ENCODE measurements at regions not wholly inside any gene's neighbourhood (a gene's known extent, or its start where the extent isn't known, plus 50 kb on each side); places are given as distances from the start of the nearest gene placed in this dataset.

GRCh38 chr17:77845541-77846225 lies 112.8 kb upstream of the TNRC6C start:
- TF ChIP-seq POLR2AphosphoS5 (IDR thresholded peaks at IDR 0.05) (no peak), EP300 (IDR thresholded peaks at IDR 0.05) (no peak), CTCF (IDR thresholded peaks at IDR 0.05) (no peak), POLR2A (IDR thresholded peaks at IDR 0.05; ENCODE audit: low read depth) (no peak)
- H3K4me3 ChIP-seq, result no peak overlapping the region
- H3K36me3 ChIP-seq, result no peaks in the 10 kb centered on the region
- H3K27me3 ChIP-seq, result no peaks in the 10 kb centered on the region
- H3K9me3 ChIP-seq, result no peaks in the 10 kb centered on the region
- no peak overlapping the region for H3K27ac ChIP-seq (replicated peaks in 1 of 4)
- DNase-seq (ENCODE audit: extremely low spot score), result no peak
- H3K4me1 ChIP-seq, result peaks cover 0 to 8% (median 0%) of the 10 kb centered on the region in 4 donors
- intact Hi-C loops (cut with DNase I), result no loop called here
- WGBS, result 84% methylated on average over 18 of the region's 19 CpGs

- peaks cover 0 to 8% (median 0%) of the 10 kb centered on the region in 4 donors for H3K4me1 ChIP-seq
- no peak overlapping the region for H3K4me3 ChIP-seq
- H3K36me3 ChIP-seq, result no peaks in the 10 kb centered on the region
- no peak for DNase-seq (ENCODE audit: extremely low spot score)
- H3K9me3 ChIP-seq, result no peaks in the 10 kb centered on the region
- intact Hi-C loops (cut with DNase I), result no loop called here
- no peak for TF ChIP-seq POLR2A (IDR thresholded peaks at IDR 0.05; ENCODE audit: low read depth)
- TF ChIP-seq EP300 (IDR thresholded peaks at IDR 0.05), result no peak
- no peak for TF ChIP-seq POLR2AphosphoS5 (IDR thresholded peaks at IDR 0.05)
- TF ChIP-seq CTCF (IDR thresholded peaks at IDR 0.05), result no peak
- no peaks in the 10 kb centered on the region for H3K27me3 ChIP-seq
- 89% methylated on average over 3 of the region's 5 CpGs for WGBS
- H3K27ac ChIP-seq (replicated peaks in 1 of 4), result no peak overlapping the region
Measured at GRCh38 chr17:77846531-77847085, 111.9 kb upstream of the TNRC6C start.

GRCh38 chr17:77847221-77848085 lies 111.0 kb upstream of the TNRC6C start:
- WGBS, result 95% methylated on average over 14 of the region's 20 CpGs
- TF ChIP-seq POLR2AphosphoS5 (IDR thresholded peaks at IDR 0.05) (no peak), POLR2A (IDR thresholded peaks at IDR 0.05; ENCODE audit: low read depth) (no peak), CTCF (IDR thresholded peaks at IDR 0.05) (no peak), EP300 (IDR thresholded peaks at IDR 0.05) (no peak)
- no peaks in the 10 kb centered on the region for H3K36me3 ChIP-seq
- H3K27ac ChIP-seq (replicated peaks in 1 of 4), result no peak overlapping the region
- H3K4me1 ChIP-seq, result peaks cover 0 to 4% (median 0%) of the 10 kb centered on the region in 4 donors
- no peaks in the 10 kb centered on the region for H3K27me3 ChIP-seq
- H3K9me3 ChIP-seq, result no peaks in the 10 kb centered on the region
- no peak for DNase-seq (ENCODE audit: extremely low spot score)
- H3K4me3 ChIP-seq, result no peak overlapping the region
- intact Hi-C loops (cut with DNase I), result no loop called here

GRCh38 chr17:77848257-77848656 lies 110.2 kb upstream of the TNRC6C start:
- DNase-seq (ENCODE audit: extremely low spot score), result no peak
- intact Hi-C loops (cut with DNase I), result no loop called here
- Histone ChIP-seq H3K36me3 (no peaks in the 10 kb centered on the region), H3K9me3 (no peaks in the 10 kb centered on the region), H3K27me3 (no peaks in the 10 kb centered on the region), H3K27ac (replicated peaks in 1 of 4) (no peak overlapping the region), H3K4me1 (no peaks in the 10 kb centered on the region), H3K4me3 (no peak overlapping the region)
- TF ChIP-seq EP300 (IDR thresholded peaks at IDR 0.05) (no peak), POLR2A (IDR thresholded peaks at IDR 0.05; ENCODE audit: low read depth) (no peak), CTCF (IDR thresholded peaks at IDR 0.05) (no peak), POLR2AphosphoS5 (IDR thresholded peaks at IDR 0.05) (no peak)
- 86% methylated on average over 10 of the region's 12 CpGs for WGBS
